Caco-2 (cell line): ENCODE measurements at regions not wholly inside any gene's neighbourhood (a gene's known extent, or its start where the extent isn't known, plus 50 kb on each side); places are given as distances from the start of the nearest gene placed in this dataset.

Source experiments
- BruUV-seq: library from RNA; stranded (reverse); fragments of 400-500 nt; replicated peaks from 2 replicates; lab custom pipeline; 2021; lab: Mats Ljungman, UMichigan
- CTCF ChIA-PET: fragments of 300-600 bp; sonication (Branson Sonifier 250); formaldehyde crosslinking; loops from one replicate; lab custom pipeline; 2022; ENCODE audit warnings: antibody characterized with exemption; lab: Charles Lee
- POLR2A ChIA-PET: fragments of 300-600 bp; sonication (Branson Sonifier 250); formaldehyde crosslinking; loops from one replicate; lab custom pipeline; 2022; ENCODE audit warnings: antibody characterized with exemption; lab: Charles Lee
- DNase-seq, 2 experiments: peaks; one replicate each; pipeline versions ENCODE4 v3.0.0 to v3.0.0-alpha.2; 2020 to 2022
- H3K27me3 ChIP-seq: replicated peaks from 2 replicates; pipeline ENCODE4 v1.6.0; 2011; ENCODE audit warnings: low read length; ENCODE audit not compliant: control insufficient read depth, insufficient read depth
- H3K36me3 ChIP-seq: 2 replicates; pipeline ENCODE4 v1.5.1; 2011; ENCODE audit warnings: low read length; ENCODE audit not compliant: control insufficient read depth, insufficient read depth
- H3K4me1 ChIP-seq: fragments of 250-450 bp; sonication (Bioruptor Pico); 2 replicates; pipeline ENCODE4 v1.5.1; 2020; ENCODE audit warnings: mild to moderate bottlenecking
- H3K4me3 ChIP-seq: 2 replicates; pipeline ENCODE4 v1.5.1; 2011; ENCODE audit warnings: low read depth, mild to moderate bottlenecking, control low read depth, low read length
- H3K9me3 ChIP-seq: fragments of 250-450 bp; sonication (Bioruptor Pico); 2 replicates; pipeline ENCODE4 v1.5.1; 2020; ENCODE audit warnings: mild to moderate bottlenecking, moderate library complexity
- H3K27ac Mint-ChIP-seq: one replicate; pipeline ENCODE4 v1.8.0; 2022; ENCODE audit warnings: mixed read lengths; ENCODE audit not compliant: unreplicated experiment
- H3K27me3 Mint-ChIP-seq: one replicate; pipeline ENCODE4 v1.8.0; 2022; ENCODE audit warnings: mixed read lengths; ENCODE audit not compliant: insufficient read depth, unreplicated experiment
- H3K36me3 Mint-ChIP-seq: one replicate; pipeline ENCODE4 v1.8.0; 2022; ENCODE audit warnings: mild to moderate bottlenecking, mixed read lengths; ENCODE audit not compliant: insufficient read depth, unreplicated experiment
- H3K4me1 Mint-ChIP-seq: one replicate; pipeline ENCODE4 v1.8.0; 2022; ENCODE audit warnings: low read depth, mixed read lengths; ENCODE audit not compliant: unreplicated experiment
- H3K4me3 Mint-ChIP-seq: one replicate; pipeline ENCODE4 v1.8.0; 2022; ENCODE audit warnings: mild to moderate bottlenecking, moderate library complexity, mixed read lengths; ENCODE audit not compliant: unreplicated experiment
- H3K9me3 Mint-ChIP-seq: one replicate; pipeline ENCODE4 v1.8.0; 2022; ENCODE audit warnings: mixed read lengths; ENCODE audit not compliant: unreplicated experiment
- CTCF ChIP-seq, 2 experiments: fragments of 200-600 bp in 1 of 2; IDR thresholded peaks; 1 replicate in 1 of 2; 2 replicates in 1 of 2; pipeline versions ENCODE4 v1.5.1 to v1.8.0; 2011 to 2022; ENCODE audit warnings: antibody characterized with exemption in 1 of 2, control low read depth in 1 of 2, inconsistent platforms in 1 of 2, low read depth in 1 of 2, low read length in 1 of 2, mild to moderate bottlenecking in 1 of 2, moderate library complexity in 1 of 2; ENCODE audit not compliant: insufficient read depth in 1 of 2, severe bottlenecking in 1 of 2, unreplicated experiment in 1 of 2
- intact Hi-C: fragments of 100-400 bp; cut with micrococcal nuclease; formaldehyde crosslinking; loops from one replicate; pipeline ENCODE4 v1.10.0; 2022; ENCODE audit not compliant: unreplicated experiment

DNA sequence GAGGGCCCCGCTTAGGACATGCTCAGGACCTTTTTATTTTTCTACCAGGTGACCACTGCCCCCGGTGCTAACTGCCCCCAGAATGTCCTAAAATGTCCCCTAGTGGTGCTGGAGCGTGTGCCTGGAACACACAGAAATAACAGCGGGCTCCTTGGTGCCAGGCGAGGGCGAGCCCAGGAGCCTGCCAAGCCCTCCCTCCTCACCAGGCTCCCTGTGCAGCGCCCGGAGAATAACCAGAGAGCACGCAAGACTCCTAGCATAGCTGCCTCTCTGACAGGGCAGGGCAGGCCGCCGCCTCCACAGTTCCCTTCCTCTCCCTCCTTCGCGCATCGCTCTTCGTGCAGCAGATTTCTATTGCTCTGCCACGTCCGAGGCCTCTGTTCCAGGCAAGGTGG, 84.3 kb upstream of the ZNF516 start:
- no peak for DNase-seq
- BruUV-seq = no TSS peak
- no peaks in the 10 kb centered on the region for H3K9me3 ChIP-seq
- no peak for TF ChIP-seq CTCF (IDR thresholded peaks at IDR 0.05; ENCODE audit: insufficient read depth in 1 of 2, low read depth in 1 of 2, low read length in 1 of 2, severe bottlenecking in 1 of 2, unreplicated experiment in 1 of 2)
- Mint-ChIP-seq H3K27ac (no peak overlapping the region), H3K4me3 (no peak overlapping the region), H3K36me3 (no peaks in the 10 kb centered on the region), H3K4me1 (no peaks in the 10 kb centered on the region), H3K9me3 (no peaks in the 10 kb centered on the region), H3K27me3 (peaks cover 11% of the 10 kb centered on the region)
- ChIA-PET POLR2A (no interaction called here), CTCF (no interaction called here)
- no peaks in the 10 kb centered on the region for H3K4me1 ChIP-seq
- H3K27me3 ChIP-seq = no peaks in the 10 kb centered on the region
- intact Hi-C loops = no loop called here
- H3K4me3 ChIP-seq = no peak overlapping the region
- no peaks in the 10 kb centered on the region for H3K36me3 ChIP-seq

- H3K4me3 ChIP-seq = no peak overlapping the region
- Mint-ChIP-seq H3K4me1 (no peaks in the 10 kb centered on the region), H3K27me3 (peaks cover 11% of the 10 kb centered on the region), H3K4me3 (no peak overlapping the region), H3K27ac (no peak overlapping the region), H3K9me3 (no peaks in the 10 kb centered on the region), H3K36me3 (no peaks in the 10 kb centered on the region)
- intact Hi-C loops = no loop called here
- no peaks in the 10 kb centered on the region for H3K9me3 ChIP-seq
- no TSS peak for BruUV-seq
- H3K36me3 ChIP-seq = no peaks in the 10 kb centered on the region
- TF ChIP-seq CTCF (IDR thresholded peaks at IDR 0.05; ENCODE audit: insufficient read depth in 1 of 2, low read depth in 1 of 2, low read length in 1 of 2, severe bottlenecking in 1 of 2, unreplicated experiment in 1 of 2) = no peak
- CTCF ChIA-PET = no interaction called here
- no peaks in the 10 kb centered on the region for H3K27me3 ChIP-seq
- DNase-seq = no peak
- no peaks in the 10 kb centered on the region for H3K4me1 ChIP-seq
- POLR2A ChIA-PET = no interaction called here
These were observed 83.7 kb upstream of the ZNF516 start for GRCh38 chr18:76578571-76579300.

GRCh38 chr18:76573325-76574025, 78.4 kb upstream of the ZNF516 start:
- Mint-ChIP-seq H3K4me1 (no peaks in the 10 kb centered on the region), H3K9me3 (no peaks in the 10 kb centered on the region), H3K27ac (no peak overlapping the region), H3K4me3 (no peak overlapping the region), H3K27me3 (peaks cover 2% of the 10 kb centered on the region), H3K36me3 (no peaks in the 10 kb centered on the region)
- BruUV-seq = no TSS peak
- ChIA-PET CTCF (no interaction called here), POLR2A (no interaction called here)
- Histone ChIP-seq H3K4me3 (no peak overlapping the region), H3K9me3 (no peaks in the 10 kb centered on the region), H3K36me3 (no peaks in the 10 kb centered on the region), H3K27me3 (no peaks in the 10 kb centered on the region), H3K4me1 (no peaks in the 10 kb centered on the region)
- intact Hi-C loops = no loop called here
- no peak for TF ChIP-seq CTCF (IDR thresholded peaks at IDR 0.05; ENCODE audit: insufficient read depth in 1 of 2, low read depth in 1 of 2, low read length in 1 of 2, severe bottlenecking in 1 of 2, unreplicated experiment in 1 of 2)
- DNase-seq = no peak
